HG03565 (cell line): ENCODE measurements at regions not wholly inside any gene's neighbourhood (a gene's known extent, or its start where the extent isn't known, plus 50 kb on each side); places are given as distances from the start of the nearest gene placed in this dataset.

ENCODE experiments used
- ATAC-seq: cut with Tn5 transposase; IDR thresholded peaks from one replicate; pipeline ENCODE4 v1.9.1; 2021; ENCODE audit warnings: mild to moderate bottlenecking, moderate library complexity; ENCODE audit not compliant: unreplicated experiment

GRCh38 chr4:189443341-189443740, 497.3 kb upstream of the FRG1 start:
- no peak for ATAC-seq

GRCh38 chr4:189445613-189446012, 495.1 kb upstream of the FRG1 start:
- no peak for ATAC-seq

GRCh38 chr4:189463734-189464133, 476.9 kb upstream of the FRG1 start:
- no peak for ATAC-seq

- ATAC-seq, result no peak
These were observed 446.3 kb upstream of the FRG1 start for GRCh38 chr4:189494407-189494806.

GRCh38 chr4:189497516-189497915, 443.2 kb upstream of the FRG1 start:
- no peak for ATAC-seq

GRCh38 chr4:189497996-189498395, 442.7 kb upstream of the FRG1 start:
- no peak for ATAC-seq

- ATAC-seq, result no peak
These were observed 442.2 kb upstream of the FRG1 start for GRCh38 chr4:189498457-189498856.

GRCh38 chr4:189499696-189500095, 441.0 kb upstream of the FRG1 start:
- ATAC-seq, result no peak

- ATAC-seq, result no peak
These were observed 439.7 kb upstream of the FRG1 start for GRCh38 chr4:189500970-189501369.

- peak; percentile 86 for ATAC-seq
These were observed 437.7 kb upstream of the FRG1 start for GRCh38 chr4:189502841-189503435.

- ATAC-seq, result no peak
These were observed 436.5 kb upstream of the FRG1 start for GRCh38 chr4:189504220-189504619.

- no peak for ATAC-seq
These were observed 435.3 kb upstream of the FRG1 start for GRCh38 chr4:189505380-189505779.

GRCh38 chr4:189506080-189506479, 434.6 kb upstream of the FRG1 start:
- no peak for ATAC-seq

- ATAC-seq, result no peak
These were observed 433.6 kb upstream of the FRG1 start for GRCh38 chr4:189507060-189507459.

- ATAC-seq, result no peak
These were observed 430.1 kb upstream of the FRG1 start for GRCh38 chr4:189510601-189511000.

- ATAC-seq, result no peak
These were observed 429.1 kb upstream of the FRG1 start for GRCh38 chr4:189511581-189511980.

GRCh38 chr4:189513421-189513820, 427.3 kb upstream of the FRG1 start:
- no peak for ATAC-seq

- no peak for ATAC-seq
These were observed 426.5 kb upstream of the FRG1 start for GRCh38 chr4:189514209-189514608.

GRCh38 chr4:189516902-189517301, 423.8 kb upstream of the FRG1 start:
- ATAC-seq, result no peak

- no peak for ATAC-seq
These were observed 421.5 kb upstream of the FRG1 start for GRCh38 chr4:189519186-189519585.

GRCh38 chr4:189525304-189525703, 415.4 kb upstream of the FRG1 start:
- ATAC-seq, result no peak

GRCh38 chr4:189530848-189531247, 409.8 kb upstream of the FRG1 start:
- no peak for ATAC-seq

GRCh38 chr4:189533603-189534002, 407.1 kb upstream of the FRG1 start:
- no peak for ATAC-seq
